ENCODE measurements at regions not wholly inside any gene's neighbourhood (a gene's known extent, or its start where the extent isn't known, plus 50 kb on each side); places are given as distances from the start of the nearest gene placed in this dataset.

DNA sequence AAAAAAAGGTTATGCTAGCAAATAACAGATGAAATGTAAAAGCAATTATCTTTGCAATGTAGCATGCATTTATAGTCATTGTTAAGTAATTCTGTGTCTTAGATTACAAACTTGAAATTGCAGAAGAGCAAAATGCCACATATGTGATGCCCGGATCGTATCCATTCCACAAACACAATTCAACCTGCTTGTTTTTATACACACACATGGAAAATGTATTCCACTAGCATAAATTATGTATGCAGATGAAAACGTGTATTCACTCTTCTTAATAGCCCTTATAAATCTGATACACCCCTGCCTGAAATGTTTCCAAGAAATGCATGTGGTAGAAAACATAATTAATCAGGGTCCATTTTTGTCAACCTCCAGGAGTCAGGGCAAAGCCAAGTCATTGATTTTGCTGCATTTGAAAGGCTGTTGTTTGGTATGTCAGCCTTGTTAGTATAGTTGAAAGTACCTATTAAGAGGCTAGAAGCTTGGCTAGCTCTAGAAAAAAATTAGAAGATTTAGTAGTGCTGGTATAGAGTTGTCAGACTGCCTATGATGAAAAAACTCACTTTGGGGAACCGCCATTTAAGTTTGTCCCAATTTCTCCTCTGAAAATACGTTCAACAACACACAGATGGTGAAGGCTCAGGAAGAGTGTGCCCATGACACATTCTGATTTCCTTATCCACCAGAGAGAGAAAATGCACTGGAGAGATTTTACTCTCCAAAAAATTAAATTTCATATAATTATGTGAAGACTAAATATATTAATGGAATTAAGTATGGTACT is 69.2 kb upstream of the TMC3 start:
- ATAC-seq (no peak), DNase-seq (ENCODE audit: missing footprints) (no peak)
- intact Hi-C loops (cut with DNase I): no loop called here

DNA sequence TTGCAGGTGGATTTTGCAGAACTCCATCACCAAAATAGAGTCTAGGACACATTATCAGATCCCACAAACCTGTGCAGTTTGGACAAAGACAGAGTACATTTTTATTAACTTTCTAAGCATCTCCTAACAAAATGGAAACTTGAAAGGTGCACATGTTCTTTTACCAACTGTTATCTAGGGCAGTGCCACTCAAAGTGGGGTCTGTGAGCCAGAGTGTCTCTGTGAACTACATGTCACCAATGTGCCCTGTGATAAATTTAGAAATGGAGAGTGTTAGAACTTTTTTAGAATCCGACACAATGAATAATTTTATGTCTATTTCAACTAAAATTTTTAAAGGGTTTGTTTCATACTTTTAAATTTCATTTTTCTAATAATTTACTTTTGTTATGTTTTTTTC is 68.4 kb upstream of the TMC3 start:
- intact Hi-C loops (cut with DNase I): no loop called here
- no peak for ATAC-seq
- no peak for DNase-seq (ENCODE audit: missing footprints)

DNA sequence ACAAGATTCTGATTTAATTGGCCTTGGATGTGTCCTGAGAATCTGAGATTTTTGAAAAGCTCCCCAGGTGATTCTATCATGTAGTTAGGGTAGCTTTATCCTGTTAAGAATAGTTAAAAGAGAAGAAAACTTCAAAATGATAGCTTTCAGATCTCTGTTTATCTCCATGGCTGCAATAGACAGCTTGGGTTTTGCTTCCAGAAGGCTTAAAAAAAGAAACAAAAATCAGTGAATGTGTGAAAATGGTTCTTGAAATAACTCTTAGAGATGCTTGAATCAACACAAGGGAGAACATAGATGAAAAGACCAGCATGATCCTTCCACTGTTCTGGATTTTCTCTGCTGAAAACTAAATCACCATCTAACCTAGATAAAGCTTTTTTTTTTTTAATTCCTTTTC is 60.8 kb upstream of the TMC3 start:
- intact Hi-C loops (cut with DNase I): no loop called here
- DNase-seq (ENCODE audit: missing footprints): no peak
- no peak for ATAC-seq

DNA sequence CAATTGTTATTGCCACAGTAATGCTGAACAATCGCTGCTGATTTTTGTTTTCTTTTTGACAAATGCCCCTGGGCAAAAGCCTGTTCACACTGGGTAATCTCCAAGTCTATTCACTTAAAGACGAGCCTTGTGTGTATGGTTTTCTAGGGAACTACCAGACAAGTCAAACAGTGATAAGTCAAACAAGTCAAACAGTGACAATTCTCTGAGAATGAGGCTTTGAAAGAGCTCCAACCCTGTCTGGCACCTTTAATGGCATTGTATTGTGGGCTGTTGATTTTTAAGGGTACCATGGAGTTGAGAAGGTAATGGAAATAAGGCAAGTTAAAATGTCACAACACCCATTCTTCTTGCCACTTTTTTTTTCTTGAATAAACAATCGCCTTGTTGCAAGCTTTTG is 59.4 kb upstream of the TMC3 start:
- ATAC-seq (no peak), DNase-seq (ENCODE audit: missing footprints) (no peak)
- intact Hi-C loops (cut with DNase I): no loop called here

DNA sequence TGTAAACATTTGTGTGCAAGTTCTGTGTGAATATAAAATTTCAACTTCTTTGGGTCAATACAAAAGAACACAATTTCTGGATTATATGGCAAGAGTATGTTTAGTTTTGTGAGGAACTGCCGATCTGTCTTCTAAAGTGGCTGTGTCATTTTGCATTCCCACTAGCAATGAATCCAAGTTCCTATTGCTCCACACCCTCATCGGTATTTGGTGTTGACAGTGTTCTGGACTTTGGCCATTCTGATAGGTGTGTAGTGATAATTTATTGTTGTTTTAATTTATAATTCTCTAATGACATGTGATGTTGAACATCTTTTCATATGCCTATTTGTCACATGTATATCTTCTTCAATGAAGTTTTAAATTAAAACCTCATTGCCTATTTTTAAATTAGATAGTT is 58.2 kb upstream of the TMC3 start:
- intact Hi-C loops (cut with DNase I): no loop called here
- DNase-seq (ENCODE audit: missing footprints) (no peak), ATAC-seq (peak; percentile 62)

DNA sequence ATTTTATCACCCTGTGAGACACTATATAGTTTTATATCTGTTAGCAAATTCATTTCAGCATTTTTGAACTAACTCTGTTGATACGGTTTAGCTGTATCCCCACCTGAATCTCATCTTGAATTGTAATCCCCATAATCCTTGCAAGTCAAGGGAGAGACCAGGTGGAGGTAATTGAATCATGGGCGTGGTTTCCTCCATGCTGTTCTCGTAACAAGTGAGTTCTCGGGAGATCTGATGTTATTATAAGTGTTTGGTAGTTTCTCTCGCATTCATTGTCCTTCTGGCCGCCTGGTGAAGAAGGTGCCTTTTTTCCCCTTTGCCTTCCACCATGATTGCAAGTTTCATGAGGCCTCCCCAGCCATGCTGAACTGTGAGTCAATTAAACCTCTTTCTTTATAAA is 53.2 kb upstream of the TMC3 start:
- intact Hi-C loops (cut with DNase I): no loop called here
- no peak for DNase-seq (ENCODE audit: missing footprints)
- no peak for ATAC-seq

DNA sequence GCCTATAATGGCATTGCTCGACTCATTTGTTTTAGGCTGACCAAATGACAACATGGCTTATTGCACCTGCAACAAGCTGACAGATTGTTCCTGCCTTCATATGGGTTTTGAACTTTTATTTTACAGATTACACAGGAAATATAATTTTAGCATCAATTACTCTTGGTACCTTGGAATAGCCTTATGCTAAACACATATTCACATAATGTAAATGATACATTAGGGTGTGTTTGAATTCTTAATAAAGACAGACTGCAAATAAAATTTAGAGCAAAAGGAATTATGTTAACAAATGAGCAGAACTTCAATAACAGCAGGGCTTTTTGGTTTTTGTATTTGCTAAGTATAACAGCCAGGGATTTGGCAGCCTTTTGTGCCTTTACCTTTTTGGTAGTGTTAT is 51.9 kb upstream of the TMC3 start:
- intact Hi-C loops (cut with DNase I): no loop called here
- ATAC-seq (no peak), DNase-seq (ENCODE audit: missing footprints) (no peak)

Data from Right ventricle myocardium inferior (tissue), 1 donor.